NCI-H345 treated with DMSO at 0.1 percent for 48 hours (cell line): ENCODE measurements at regions not wholly inside any gene's neighbourhood (a gene's known extent, or its start where the extent isn't known, plus 50 kb on each side); places are given as distances from the start of the nearest gene placed in this dataset.
"Not testable (repeated sequence)": the region's sequence is repeated elsewhere in the genome, so short reads cannot be mapped to it uniquely, and the experiment has no call there.

Source experiments
- DNase-seq: peaks from one replicate; lab custom pipeline; 2025; ENCODE audit not compliant: unreplicated experiment; lab: John Stamatoyannopoulos, UW

- peak; percentile 10 for DNase-seq
Measured at GRCh38 chr5:52148679-52149078, 639.0 kb upstream of the ITGA1 start.

- DNase-seq = peak; percentile 51
Measured at GRCh38 chr5:52150501-52150900, 637.2 kb upstream of the ITGA1 start.

- DNase-seq = not testable (repeated sequence)
Measured at GRCh38 chr5:52156809-52157208, 630.9 kb upstream of the ITGA1 start.

GRCh38 chr5:52165806-52166205 lies 621.9 kb upstream of the ITGA1 start:
- not testable (repeated sequence) for DNase-seq

- no peak for DNase-seq
Measured at GRCh38 chr5:52173133-52173532, 614.6 kb upstream of the ITGA1 start.

- DNase-seq = no peak
Measured at GRCh38 chr5:52177193-52177592, 610.5 kb upstream of the ITGA1 start.

GRCh38 chr5:52181403-52181802 lies 606.3 kb upstream of the ITGA1 start:
- no peak for DNase-seq

- DNase-seq = no peak
Measured at GRCh38 chr5:52190737-52191136, 597.0 kb upstream of the ITGA1 start.

- no peak for DNase-seq
Measured at GRCh38 chr5:52199833-52200232, 587.9 kb upstream of the ITGA1 start.

GRCh38 chr5:52202256-52202655 lies 585.5 kb upstream of the ITGA1 start:
- no peak for DNase-seq

GRCh38 chr5:52204310-52204709 lies 583.4 kb upstream of the ITGA1 start:
- DNase-seq = no peak
